ENCODE measurements at regions not wholly inside any gene's neighbourhood (a gene's known extent, or its start where the extent isn't known, plus 50 kb on each side); places are given as distances from the start of the nearest gene placed in this dataset.

- no peak for TF ChIP-seq CTCF (IDR thresholded peaks at IDR 0.05)
- no peak for TF ChIP-seq POLR2A (IDR thresholded peaks at IDR 0.05)
Measured at GRCh38 chr1:239242404-239242803, 144.0 kb upstream of the CHRM3 start.
